Chondrocyte (in vitro differentiated cells): ENCODE measurements at regions not wholly inside any gene's neighbourhood (a gene's known extent, or its start where the extent isn't known, plus 50 kb on each side); places are given as distances from the start of the nearest gene placed in this dataset.
A peak's percentile ranks its signal among the peaks of the same experiment; 100 is the strongest.

Experiments
- DNase-seq: peaks from one replicate; pipeline ENCODE4 v3.0.0; 2021; ENCODE audit warnings: mixed read lengths, low spot score
- H3K27ac Mint-ChIP-seq: one replicate; pipeline ENCODE4 v1.8.0; 2021; ENCODE audit warnings: mild to moderate bottlenecking, moderate library complexity, mixed read lengths; ENCODE audit not compliant: unreplicated experiment
- H3K27me3 Mint-ChIP-seq: 2 replicates; pipeline ENCODE4 v1.8.0; 2021; ENCODE audit warnings: low read depth, mixed read lengths
- H3K36me3 Mint-ChIP-seq: 2 replicates; pipeline ENCODE4 v1.8.0; 2021; ENCODE audit warnings: low read depth, mixed read lengths
- H3K4me1 Mint-ChIP-seq: 2 replicates; pipeline ENCODE4 v1.8.0; 2021; ENCODE audit warnings: low read depth, mild to moderate bottlenecking, mixed read lengths
- H3K4me3 Mint-ChIP-seq: one replicate; pipeline ENCODE4 v1.8.0; 2021; ENCODE audit warnings: mild to moderate bottlenecking, moderate library complexity, mixed read lengths; ENCODE audit not compliant: unreplicated experiment
- H3K9me3 Mint-ChIP-seq: 2 replicates; pipeline ENCODE4 v1.8.0; 2021; ENCODE audit warnings: low read depth, mixed read lengths
- CTCF ChIP-seq: fragments of 200-600 bp; sonication (generic); IDR thresholded peaks from 2 replicates; pipeline ENCODE4 v1.5.0; 2021; ENCODE audit warnings: antibody characterized with exemption, mild to moderate bottlenecking, moderate library complexity

- no peak for DNase-seq
- Mint-ChIP-seq H3K4me1 (peaks cover 50% of the 10 kb centered on the region), H3K36me3 (no peaks in the 10 kb centered on the region), H3K27me3 (no peaks in the 10 kb centered on the region), H3K4me3 (no peak overlapping the region), H3K27ac (peak overlapping the region; percentile 93), H3K9me3 (no peaks in the 10 kb centered on the region)
- TF ChIP-seq CTCF = no peak
Measured at GRCh38 chr5:56457887-56458812, 225.0 kb upstream of the ANKRD55 start.

- peaks cover 45% of the 10 kb centered on the region for H3K4me1 Mint-ChIP-seq
- H3K4me3 Mint-ChIP-seq = no peak overlapping the region
- no peak for TF ChIP-seq CTCF
- no peaks in the 10 kb centered on the region for H3K9me3 Mint-ChIP-seq
- no peak for DNase-seq
- H3K27ac Mint-ChIP-seq = no peak overlapping the region
- H3K36me3 Mint-ChIP-seq = no peaks in the 10 kb centered on the region
- H3K27me3 Mint-ChIP-seq = no peaks in the 10 kb centered on the region
Measured at GRCh38 chr5:56456002-56456401, 222.9 kb upstream of the ANKRD55 start.

GRCh38 chr5:56455417-56455816 is 222.3 kb upstream of the ANKRD55 start:
- no peak for TF ChIP-seq CTCF
- Mint-ChIP-seq H3K36me3 (no peaks in the 10 kb centered on the region), H3K4me1 (peaks cover 39% of the 10 kb centered on the region), H3K9me3 (no peaks in the 10 kb centered on the region), H3K27me3 (no peaks in the 10 kb centered on the region), H3K4me3 (no peak overlapping the region), H3K27ac (no peak overlapping the region)
- DNase-seq = no peak

GRCh38 chr5:56454219-56454862 is 221.2 kb upstream of the ANKRD55 start:
- DNase-seq = no peak
- TF ChIP-seq CTCF = no peak
- Mint-ChIP-seq H3K4me1 (peaks cover 29% of the 10 kb centered on the region), H3K36me3 (no peaks in the 10 kb centered on the region), H3K27me3 (no peaks in the 10 kb centered on the region), H3K9me3 (no peaks in the 10 kb centered on the region), H3K4me3 (no peak overlapping the region), H3K27ac (no peak overlapping the region)

GRCh38 chr5:56451742-56452141 is 218.6 kb upstream of the ANKRD55 start:
- no peak for TF ChIP-seq CTCF
- no peak for DNase-seq
- Mint-ChIP-seq H3K36me3 (no peaks in the 10 kb centered on the region), H3K4me1 (peaks cover 7% of the 10 kb centered on the region), H3K9me3 (peaks cover 3% of the 10 kb centered on the region), H3K27me3 (no peaks in the 10 kb centered on the region), H3K27ac (no peak overlapping the region), H3K4me3 (no peak overlapping the region)
